Neural progenitor cell (in vitro differentiated cells): ENCODE measurements at regions not wholly inside any gene's neighbourhood (a gene's known extent, or its start where the extent isn't known, plus 50 kb on each side); places are given as distances from the start of the nearest gene placed in this dataset.

Experiments
- EZH2 ChIP-seq: fragments of 200-600 bp; sonication (generic); IDR thresholded peaks from 2 replicates; pipeline ENCODE4 v1.6.1; 2017; ENCODE audit warnings: antibody characterized with exemption, mild to moderate bottlenecking, moderate library complexity
- TF ChIP-seq, protein P1 (sequence below): fragments of 200-600 bp; sonication (generic); IDR thresholded peaks from 2 replicates; pipeline ENCODE4 v1.5.1; 2017; ENCODE audit warnings: antibody characterized with exemption, mild to moderate bottlenecking

- TF ChIP-seq, protein P1, sequence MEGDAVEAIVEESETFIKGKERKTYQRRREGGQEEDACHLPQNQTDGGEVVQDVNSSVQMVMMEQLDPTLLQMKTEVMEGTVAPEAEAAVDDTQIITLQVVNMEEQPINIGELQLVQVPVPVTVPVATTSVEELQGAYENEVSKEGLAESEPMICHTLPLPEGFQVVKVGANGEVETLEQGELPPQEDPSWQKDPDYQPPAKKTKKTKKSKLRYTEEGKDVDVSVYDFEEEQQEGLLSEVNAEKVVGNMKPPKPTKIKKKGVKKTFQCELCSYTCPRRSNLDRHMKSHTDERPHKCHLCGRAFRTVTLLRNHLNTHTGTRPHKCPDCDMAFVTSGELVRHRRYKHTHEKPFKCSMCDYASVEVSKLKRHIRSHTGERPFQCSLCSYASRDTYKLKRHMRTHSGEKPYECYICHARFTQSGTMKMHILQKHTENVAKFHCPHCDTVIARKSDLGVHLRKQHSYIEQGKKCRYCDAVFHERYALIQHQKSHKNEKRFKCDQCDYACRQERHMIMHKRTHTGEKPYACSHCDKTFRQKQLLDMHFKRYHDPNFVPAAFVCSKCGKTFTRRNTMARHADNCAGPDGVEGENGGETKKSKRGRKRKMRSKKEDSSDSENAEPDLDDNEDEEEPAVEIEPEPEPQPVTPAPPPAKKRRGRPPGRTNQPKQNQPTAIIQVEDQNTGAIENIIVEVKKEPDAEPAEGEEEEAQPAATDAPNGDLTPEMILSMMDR = no peak
- TF ChIP-seq EZH2 = no peak
Measured at GRCh38 chr16:9610727-9611126, 519.3 kb downstream of the HAPSTR1 start.
